Pons (tissue), 1 donor: ENCODE measurements at regions not wholly inside any gene's neighbourhood (a gene's known extent, or its start where the extent isn't known, plus 50 kb on each side); places are given as distances from the start of the nearest gene placed in this dataset.
A peak's percentile ranks its signal among the peaks of the same experiment; 100 is the strongest.
"Not testable (repeated sequence)": the region's sequence is repeated elsewhere in the genome, so short reads cannot be mapped to it uniquely, and the experiment has no call there.

ENCODE experiments used
- DNase-seq: peaks from one replicate; pipeline ENCODE4 v3.0.0-alpha.2; 2016; ENCODE audit warnings: low spot score

- DNase-seq, result peak; percentile 35
Measured at GRCh38 chr12:84397263-84397662, 515.3 kb downstream of the SLC6A15 start.

- not testable (repeated sequence) for DNase-seq
Measured at GRCh38 chr12:84391176-84391575, 521.4 kb downstream of the SLC6A15 start.

GRCh38 chr12:84384384-84384783, 528.2 kb downstream of the SLC6A15 start:
- DNase-seq, result no peak

GRCh38 chr12:84382486-84382885, 530.1 kb downstream of the SLC6A15 start:
- not testable (repeated sequence) for DNase-seq

GRCh38 chr12:84376320-84376719, 536.3 kb downstream of the SLC6A15 start:
- no peak for DNase-seq

GRCh38 chr12:84375449-84376170, 537.0 kb downstream of the SLC6A15 start:
- DNase-seq, result no peak

GRCh38 chr12:84362552-84362897, 550.1 kb downstream of the SLC6A15 start:
- DNase-seq, result no peak

GRCh38 chr12:84361651-84362551, 550.7 kb downstream of the SLC6A15 start:
- DNase-seq, result no peak

- no peak for DNase-seq
Measured at GRCh38 chr12:84357314-84357713, 555.3 kb downstream of the SLC6A15 start.

- no peak for DNase-seq
Measured at GRCh38 chr12:84356224-84356623, 556.4 kb downstream of the SLC6A15 start.

GRCh38 chr12:84355561-84355960, 557.0 kb downstream of the SLC6A15 start:
- DNase-seq, result no peak

GRCh38 chr12:84348582-84348981, 564.0 kb downstream of the SLC6A15 start:
- no peak for DNase-seq

- DNase-seq, result no peak
Measured at GRCh38 chr12:84341467-84342193, 571.0 kb downstream of the SLC6A15 start.

- DNase-seq, result no peak
Measured at GRCh38 chr12:84336231-84336630, 576.4 kb downstream of the SLC6A15 start.

GRCh38 chr12:84329938-84330337, 582.7 kb downstream of the SLC6A15 start:
- DNase-seq, result no peak

GRCh38 chr12:84315926-84316325, 596.7 kb downstream of the SLC6A15 start:
- peak; percentile 2 for DNase-seq

- no peak for DNase-seq
Measured at GRCh38 chr12:84313323-84313675, 599.3 kb downstream of the SLC6A15 start.

GRCh38 chr12:84308211-84308610, 604.4 kb downstream of the SLC6A15 start:
- DNase-seq, result no peak

- no peak for DNase-seq
Measured at GRCh38 chr12:84305144-84305543, 607.5 kb downstream of the SLC6A15 start.

- no peak for DNase-seq
Measured at GRCh38 chr12:84294246-84294645, 618.4 kb downstream of the SLC6A15 start.

GRCh38 chr12:84290168-84290567, 622.4 kb downstream of the SLC6A15 start:
- DNase-seq, result no peak

GRCh38 chr12:84277986-84278385, 634.6 kb downstream of the SLC6A15 start:
- no peak for DNase-seq

GRCh38 chr12:84276215-84276614, 636.4 kb downstream of the SLC6A15 start:
- no peak for DNase-seq
